GM21360 (cell line): ENCODE measurements at regions not wholly inside any gene's neighbourhood (a gene's known extent, or its start where the extent isn't known, plus 50 kb on each side); places are given as distances from the start of the nearest gene placed in this dataset.

ENCODE experiments used
- ATAC-seq: cut with Tn5 transposase; IDR thresholded peaks from one replicate; pipeline ENCODE4 v1.9.1; 2021; ENCODE audit warnings: mild to moderate bottlenecking, moderate library complexity; ENCODE audit not compliant: unreplicated experiment

- ATAC-seq = no peak
Observed at GRCh38 chr5:5622806-5623205, 200.3 kb downstream of the ICE1 start.

GRCh38 chr5:5619546-5619945 lies 197.1 kb downstream of the ICE1 start:
- no peak for ATAC-seq

- ATAC-seq = no peak
Observed at GRCh38 chr5:5617024-5617423, 194.5 kb downstream of the ICE1 start.

GRCh38 chr5:5616247-5616895 lies 193.9 kb downstream of the ICE1 start:
- no peak for ATAC-seq

GRCh38 chr5:5615569-5615968 lies 193.1 kb downstream of the ICE1 start:
- ATAC-seq = no peak

GRCh38 chr5:5613261-5613990 lies 190.9 kb downstream of the ICE1 start:
- ATAC-seq = no peak

- ATAC-seq = no peak
Observed at GRCh38 chr5:5612096-5612495, 189.6 kb downstream of the ICE1 start.

GRCh38 chr5:5609935-5610334 lies 187.5 kb downstream of the ICE1 start:
- ATAC-seq = no peak

GRCh38 chr5:5605170-5605764 lies 182.8 kb downstream of the ICE1 start:
- ATAC-seq = no peak

- no peak for ATAC-seq
Observed at GRCh38 chr5:5602554-5602953, 180.1 kb downstream of the ICE1 start.

- ATAC-seq = no peak
Observed at GRCh38 chr5:5598547-5599113, 176.2 kb downstream of the ICE1 start.

- no peak for ATAC-seq
Observed at GRCh38 chr5:5593391-5593790, 170.9 kb downstream of the ICE1 start.

- no peak for ATAC-seq
Observed at GRCh38 chr5:5592541-5592940, 170.1 kb downstream of the ICE1 start.

GRCh38 chr5:5591567-5591966 lies 169.1 kb downstream of the ICE1 start:
- ATAC-seq = no peak

- no peak for ATAC-seq
Observed at GRCh38 chr5:5589857-5590256, 167.4 kb downstream of the ICE1 start.

- no peak for ATAC-seq
Observed at GRCh38 chr5:5588887-5589826, 166.7 kb downstream of the ICE1 start.

GRCh38 chr5:5588386-5588785 lies 165.9 kb downstream of the ICE1 start:
- no peak for ATAC-seq

- ATAC-seq = no peak
Observed at GRCh38 chr5:5587474-5587873, 165.0 kb downstream of the ICE1 start.

- ATAC-seq = no peak
Observed at GRCh38 chr5:5586721-5587120, 164.2 kb downstream of the ICE1 start.

- no peak for ATAC-seq
Observed at GRCh38 chr5:5585751-5586341, 163.4 kb downstream of the ICE1 start.
